Transverse colon (tissue), 4 donors: ENCODE measurements at regions not wholly inside any gene's neighbourhood (a gene's known extent, or its start where the extent isn't known, plus 50 kb on each side); places are given as distances from the start of the nearest gene placed in this dataset.

Experiments used
- DNase-seq: peaks from one replicate; pipeline ENCODE4 v3.0.0-alpha.2; 2019
- H3K27ac ChIP-seq, 4 donors: fragments of 200-600 bp; sonication (generic); 2 replicates each; pipeline ENCODE4 v1.5.1; 2016 to 2018; ENCODE audit warnings: inconsistent platforms in 4 of 4
- H3K27me3 ChIP-seq: fragments of 200-600 bp; sonication (generic); 2 replicates; pipeline ENCODE4 v1.5.1; 2017; ENCODE audit warnings: inconsistent platforms
- H3K36me3 ChIP-seq, 4 donors: fragments of 200-600 bp; sonication (generic); 2 replicates each; pipeline ENCODE4 v1.5.1; 2017 to 2019; ENCODE audit warnings: inconsistent platforms in 4 of 4
- H3K4me1 ChIP-seq, 4 donors: fragments of 200-600 bp; sonication (generic); 2 replicates each; pipeline ENCODE4 v1.5.1; 2017 to 2020; ENCODE audit warnings: inconsistent platforms in 4 of 4
- H3K4me3 ChIP-seq, 4 donors: fragments of 200-600 bp; sonication (generic); 1 replicate in 1 of 4; 2 replicates in 3 of 4; pipeline versions ENCODE4 v1.5.1 to v1.6.1; 2017 to 2019; ENCODE audit warnings: inconsistent platforms in 4 of 4
- H3K9me3 ChIP-seq, 2 donors: fragments of 200-600 bp; sonication (generic); 2 replicates each; pipeline ENCODE4 v1.5.1; 2017 to 2019; ENCODE audit warnings: inconsistent platforms in 2 of 2
- EP300 ChIP-seq: sonication (generic); formaldehyde crosslinking; IDR thresholded peaks from one replicate; pipeline ENCODE4 v1.6.1; 2017; ENCODE audit warnings: antibody characterized with exemption, low read depth
- POLR2A ChIP-seq: fragments of 450-650 bp; IDR thresholded peaks from one replicate; pipeline ENCODE4 v1.6.1; 2016; ENCODE audit warnings: antibody characterized with exemption, mild to moderate bottlenecking, moderate library complexity
- POLR2AphosphoS5 ChIP-seq, 3 donors: sonication (generic); formaldehyde crosslinking; IDR thresholded peaks; one replicate each; pipeline ENCODE4 v1.6.1; 2016; ENCODE audit warnings: antibody characterized with exemption in 3 of 3
- WGBS, 2 donors: methylation state at CpG; one replicate each; pipeline ENCODE4 v1.1.5; 2018; ENCODE audit warnings: low coverage in 1 of 2; 5-methylcytosine and 5-hydroxymethylcytosine counted together
- in situ Hi-C, 4 donors: fragments of 200-750 bp; cut with MboI; loops; one replicate each; pipeline versions ENCODE4 v1.15.0 to v1.15.1; 2017; ENCODE audit warnings: low sequenced_read_pairs in 3 of 4, low pct_ligation_motif_present in 1 of 4, low pct_unique_long_range_greater_than_20kb in 1 of 4
- intact Hi-C: fragments of 100-400 bp; cut with DNase I; formaldehyde crosslinking; loops from one replicate; pipeline ENCODE4 v1.15.1; 2023; ENCODE audit warnings: low total_unique reads
- TF ChIP-seq, protein P1 (sequence below), 5 experiments: fragments of 200-600 bp in 3 of 5; fragments of 450-650 bp in 2 of 5; sonication (generic) in 3 of 5; IDR thresholded peaks; 1 replicate in 2 of 5; 2 replicates in 3 of 5; pipeline ENCODE4 v1.5.1; 2016 to 2017; ENCODE audit warnings: antibody characterized with exemption in 5 of 5, inconsistent platforms in 3 of 5, mild to moderate bottlenecking in 2 of 5, moderate library complexity in 1 of 5

DNA sequence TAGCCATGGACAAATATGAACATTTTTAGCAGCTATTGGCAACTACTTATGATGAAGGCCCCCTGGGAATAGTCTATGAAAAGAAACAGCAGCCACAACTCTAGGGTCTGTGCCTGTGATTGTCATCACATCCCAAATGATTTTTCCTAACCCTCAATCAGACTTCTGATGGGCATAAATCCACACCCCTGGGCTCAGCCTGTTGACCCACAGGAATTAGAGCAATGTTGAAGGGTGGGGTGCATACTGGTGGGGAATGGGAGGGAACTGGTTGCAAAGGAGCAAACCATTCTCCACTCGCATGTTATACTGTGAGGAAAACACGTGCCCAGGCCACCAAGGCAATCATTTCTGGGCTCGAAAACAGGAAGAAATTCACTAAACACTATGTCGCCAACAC, 106.5 kb upstream of the CTNNB1 start:
- TF ChIP-seq POLR2A (no peak), POLR2AphosphoS5 (IDR thresholded peaks at IDR 0.05) (no peak), EP300 (no peak)
- TF ChIP-seq, protein P1, sequence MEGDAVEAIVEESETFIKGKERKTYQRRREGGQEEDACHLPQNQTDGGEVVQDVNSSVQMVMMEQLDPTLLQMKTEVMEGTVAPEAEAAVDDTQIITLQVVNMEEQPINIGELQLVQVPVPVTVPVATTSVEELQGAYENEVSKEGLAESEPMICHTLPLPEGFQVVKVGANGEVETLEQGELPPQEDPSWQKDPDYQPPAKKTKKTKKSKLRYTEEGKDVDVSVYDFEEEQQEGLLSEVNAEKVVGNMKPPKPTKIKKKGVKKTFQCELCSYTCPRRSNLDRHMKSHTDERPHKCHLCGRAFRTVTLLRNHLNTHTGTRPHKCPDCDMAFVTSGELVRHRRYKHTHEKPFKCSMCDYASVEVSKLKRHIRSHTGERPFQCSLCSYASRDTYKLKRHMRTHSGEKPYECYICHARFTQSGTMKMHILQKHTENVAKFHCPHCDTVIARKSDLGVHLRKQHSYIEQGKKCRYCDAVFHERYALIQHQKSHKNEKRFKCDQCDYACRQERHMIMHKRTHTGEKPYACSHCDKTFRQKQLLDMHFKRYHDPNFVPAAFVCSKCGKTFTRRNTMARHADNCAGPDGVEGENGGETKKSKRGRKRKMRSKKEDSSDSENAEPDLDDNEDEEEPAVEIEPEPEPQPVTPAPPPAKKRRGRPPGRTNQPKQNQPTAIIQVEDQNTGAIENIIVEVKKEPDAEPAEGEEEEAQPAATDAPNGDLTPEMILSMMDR (IDR thresholded peaks at IDR 0.05) = no peak
- Histone ChIP-seq H3K27ac (no peak overlapping the region), H3K27me3 (no peaks in the 10 kb centered on the region), H3K4me3 (no peak overlapping the region), H3K9me3 (no peaks in the 10 kb centered on the region), H3K36me3 (no peaks in the 10 kb centered on the region), H3K4me1 (no peaks in the 10 kb centered on the region)
- in situ Hi-C loops = no loop called here
- intact Hi-C loops = no loop called here
- DNase-seq = no peak
- WGBS, 2 donors = 64% methylated on average over 4 of the region's 4 CpGs; no CpG with 5 or more reads in 1 of the 2 donors

DNA sequence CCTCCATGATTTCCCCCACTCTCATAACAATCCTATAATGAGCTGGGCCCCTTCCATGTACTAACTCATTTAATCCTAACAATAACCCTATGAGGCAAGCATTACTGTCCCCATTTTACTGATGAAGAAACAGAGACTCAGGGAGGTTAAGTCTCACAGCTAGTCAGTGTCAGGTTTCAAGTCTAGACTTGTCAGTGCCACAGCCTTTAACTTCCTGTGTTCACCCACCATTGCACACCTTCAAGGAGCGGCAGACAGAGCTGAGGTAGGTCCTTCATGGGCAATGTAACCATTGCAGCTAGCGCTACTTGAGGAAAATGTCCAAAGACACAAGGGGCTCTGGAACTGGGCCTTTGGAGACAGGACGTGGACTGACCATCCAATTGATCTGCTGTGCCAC, 105.8 kb upstream of the CTNNB1 start:
- no peak for DNase-seq
- Histone ChIP-seq H3K27me3 (no peaks in the 10 kb centered on the region), H3K4me1 (no peaks in the 10 kb centered on the region), H3K27ac (no peak overlapping the region), H3K4me3 (no peak overlapping the region), H3K36me3 (no peaks in the 10 kb centered on the region), H3K9me3 (no peaks in the 10 kb centered on the region)
- 89 to 100% methylated on average over 1 to 3 of the region's 3 CpGs for WGBS, 2 donors
- intact Hi-C loops (no loop called here), in situ Hi-C loops (no loop called here)
- TF ChIP-seq POLR2A (no peak), POLR2AphosphoS5 (IDR thresholded peaks at IDR 0.05) (no peak), EP300 (no peak)
- TF ChIP-seq, protein P1 (IDR thresholded peaks at IDR 0.05) = no peak

DNA sequence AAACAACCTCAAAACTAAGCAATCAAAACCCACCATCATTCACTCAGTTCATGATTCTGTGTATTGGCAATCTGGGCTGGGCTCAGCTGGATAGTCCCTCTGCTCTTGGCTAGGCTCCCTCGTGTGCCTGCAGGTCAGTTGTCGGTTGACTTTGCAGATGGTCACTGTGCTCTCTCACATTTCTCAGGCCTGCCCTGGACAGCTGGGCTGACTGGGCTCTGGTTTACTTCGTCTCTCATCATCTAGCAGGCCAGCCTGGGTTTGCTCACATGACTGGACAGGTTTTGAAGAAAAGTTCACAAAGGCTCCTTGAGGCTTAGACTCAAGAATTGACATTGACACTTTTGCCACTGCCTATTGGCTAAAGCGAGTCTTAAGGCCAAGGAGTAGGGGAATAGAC, 105.0 kb upstream of the CTNNB1 start:
- Histone ChIP-seq H3K27me3 (no peaks in the 10 kb centered on the region), H3K27ac (no peak overlapping the region), H3K9me3 (no peaks in the 10 kb centered on the region), H3K36me3 (no peaks in the 10 kb centered on the region), H3K4me3 (no peak overlapping the region), H3K4me1 (no peaks in the 10 kb centered on the region)
- TF ChIP-seq, protein P1 (IDR thresholded peaks at IDR 0.05) = no peak
- no peak for TF ChIP-seq POLR2A
- TF ChIP-seq POLR2AphosphoS5 (IDR thresholded peaks at IDR 0.05) = no peak
- no peak for TF ChIP-seq EP300
- WGBS, 2 donors = 93 to 100% methylated on average over 1 to 4 of the region's 4 CpGs
- intact Hi-C loops (no loop called here), in situ Hi-C loops (no loop called here)
- no peak for DNase-seq

DNA sequence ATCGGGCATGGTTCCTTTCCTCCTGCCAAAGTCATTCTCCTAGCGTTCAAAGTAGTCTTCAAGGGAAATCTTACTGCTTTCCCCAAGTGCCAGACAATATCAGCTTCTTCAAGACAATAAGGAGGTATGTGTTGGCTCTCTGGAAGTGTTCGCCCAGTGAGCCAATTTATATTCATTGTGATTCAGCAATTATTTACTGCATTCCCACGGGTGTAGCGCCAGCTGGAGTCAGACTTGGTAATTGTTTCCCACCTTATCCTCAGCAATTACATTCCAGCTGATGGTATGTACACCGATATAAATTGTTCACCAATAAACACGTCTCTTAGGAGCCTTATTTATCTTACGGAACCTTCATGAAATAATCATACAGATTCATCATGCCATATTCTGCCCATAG, 103.6 kb upstream of the CTNNB1 start:
- 72 to 87% methylated on average over 5 to 8 of the region's 8 CpGs for WGBS, 2 donors

More for the DNA sequence above, 103.6 kb upstream of the CTNNB1 start:
- in situ Hi-C loops = no loop called here
- Histone ChIP-seq H3K4me3 (no peak overlapping the region), H3K9me3 (no peaks in the 10 kb centered on the region), H3K36me3 (no peaks in the 10 kb centered on the region), H3K4me1 (no peaks in the 10 kb centered on the region), H3K27ac (no peak overlapping the region), H3K27me3 (no peaks in the 10 kb centered on the region)
- intact Hi-C loops = no loop called here
- TF ChIP-seq POLR2AphosphoS5 (IDR thresholded peaks at IDR 0.05) (no peak), EP300 (no peak), POLR2A (no peak)
- TF ChIP-seq, protein P1 (IDR thresholded peaks at IDR 0.05) = no peak
- DNase-seq = no peak
